ENCODE measurements at regions not wholly inside any gene's neighbourhood (a gene's known extent, or its start where the extent isn't known, plus 50 kb on each side); places are given as distances from the start of the nearest gene placed in this dataset.

DNA sequence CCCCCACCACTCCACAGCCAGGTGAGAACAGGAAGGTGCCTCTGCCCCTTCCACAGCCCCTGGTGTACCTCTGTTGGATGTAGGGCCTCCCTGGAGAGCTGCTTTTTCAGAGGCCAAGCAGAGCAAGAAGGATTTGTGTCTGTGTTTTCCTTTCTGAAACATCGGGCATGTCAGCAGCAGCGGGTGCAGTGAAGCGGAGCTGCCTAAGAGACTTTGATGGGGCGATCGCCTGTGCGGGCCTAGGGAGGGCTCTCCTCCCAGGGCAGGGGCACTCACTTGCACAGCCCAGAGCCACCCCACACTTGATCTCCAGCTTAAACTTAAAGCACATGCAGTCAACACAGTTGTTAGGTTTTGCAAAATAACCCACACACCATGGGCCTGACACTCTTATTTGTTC lies 324.7 kb downstream of the ACTR3B start:
- no peak for TF ChIP-seq POLR2A (IDR thresholded peaks at IDR 0.05)
- no peak for TF ChIP-seq POLR2AphosphoS5 (IDR thresholded peaks at IDR 0.05)
